Progenitor cell of endocrine pancreas (in vitro differentiated cells): ENCODE measurements at regions not wholly inside any gene's neighbourhood (a gene's known extent, or its start where the extent isn't known, plus 50 kb on each side); places are given as distances from the start of the nearest gene placed in this dataset.

ENCODE experiments used
- DNase-seq: peaks from one replicate; pipeline ENCODE4 v3.0.0; 2021; ENCODE audit warnings: low spot score; ENCODE audit not compliant: unreplicated experiment
- H3K27ac Mint-ChIP-seq: 2 replicates; pipeline ENCODE4 v1.8.0; 2021; ENCODE audit warnings: mild to moderate bottlenecking, moderate library complexity, mixed read lengths
- H3K27me3 Mint-ChIP-seq: 2 replicates; pipeline ENCODE4 v1.8.0; 2021; ENCODE audit warnings: mixed read lengths
- H3K36me3 Mint-ChIP-seq: 2 replicates; pipeline ENCODE4 v1.8.0; 2022; ENCODE audit warnings: mixed read lengths; ENCODE audit not compliant: insufficient read depth
- H3K4me1 Mint-ChIP-seq: 2 replicates; pipeline ENCODE4 v1.8.0; 2021; ENCODE audit warnings: low read depth, mixed read lengths
- H3K4me3 Mint-ChIP-seq: 2 replicates; pipeline ENCODE4 v1.8.0; 2021; ENCODE audit warnings: low read depth, mild to moderate bottlenecking, moderate library complexity, mixed read lengths
- H3K9me3 Mint-ChIP-seq: 2 replicates; pipeline ENCODE4 v1.8.0; 2021; ENCODE audit warnings: low read depth, mixed read lengths
- CTCF ChIP-seq: fragments of 200-600 bp; sonication (generic); IDR thresholded peaks from one replicate; pipeline ENCODE4 v1.5.0; 2021; ENCODE audit warnings: antibody characterized with exemption, mild to moderate bottlenecking; ENCODE audit not compliant: unreplicated experiment

- peaks cover 7% of the 10 kb centered on the region for H3K9me3 Mint-ChIP-seq
- DNase-seq, result no peak
- no peak for TF ChIP-seq CTCF
- H3K4me1 Mint-ChIP-seq, result no peaks in the 10 kb centered on the region
- H3K36me3 Mint-ChIP-seq, result no peaks in the 10 kb centered on the region
- no peak overlapping the region for H3K27ac Mint-ChIP-seq
- no peak overlapping the region for H3K4me3 Mint-ChIP-seq
- no peaks in the 10 kb centered on the region for H3K27me3 Mint-ChIP-seq
Observed at GRCh38 chr7:69189406-69189805, 408.9 kb upstream of the AUTS2 start.

- H3K4me1 Mint-ChIP-seq, result no peaks in the 10 kb centered on the region
- TF ChIP-seq CTCF, result no peak
- H3K9me3 Mint-ChIP-seq, result peaks cover 7% of the 10 kb centered on the region
- no peaks in the 10 kb centered on the region for H3K36me3 Mint-ChIP-seq
- H3K4me3 Mint-ChIP-seq, result no peak overlapping the region
- H3K27me3 Mint-ChIP-seq, result no peaks in the 10 kb centered on the region
- no peak for DNase-seq
- no peak overlapping the region for H3K27ac Mint-ChIP-seq
Observed at GRCh38 chr7:69190025-69190424, 408.2 kb upstream of the AUTS2 start.

GRCh38 chr7:69190763-69191162, 407.5 kb upstream of the AUTS2 start:
- H3K27ac Mint-ChIP-seq, result no peak overlapping the region
- H3K4me1 Mint-ChIP-seq, result no peaks in the 10 kb centered on the region
- no peaks in the 10 kb centered on the region for H3K27me3 Mint-ChIP-seq
- H3K4me3 Mint-ChIP-seq, result no peak overlapping the region
- no peak for DNase-seq
- no peaks in the 10 kb centered on the region for H3K36me3 Mint-ChIP-seq
- no peak for TF ChIP-seq CTCF
- peaks cover 7% of the 10 kb centered on the region for H3K9me3 Mint-ChIP-seq

GRCh38 chr7:69192134-69192533, 406.1 kb upstream of the AUTS2 start:
- Mint-ChIP-seq H3K4me1 (no peaks in the 10 kb centered on the region), H3K4me3 (no peak overlapping the region), H3K27me3 (no peaks in the 10 kb centered on the region), H3K36me3 (no peaks in the 10 kb centered on the region), H3K27ac (no peak overlapping the region), H3K9me3 (peaks cover 6% of the 10 kb centered on the region)
- TF ChIP-seq CTCF, result no peak
- DNase-seq, result no peak

- Mint-ChIP-seq H3K9me3 (peaks cover 6% of the 10 kb centered on the region), H3K4me1 (no peaks in the 10 kb centered on the region), H3K27me3 (no peaks in the 10 kb centered on the region), H3K27ac (no peak overlapping the region), H3K4me3 (no peak overlapping the region), H3K36me3 (no peaks in the 10 kb centered on the region)
- DNase-seq, result no peak
- TF ChIP-seq CTCF, result no peak
Observed at GRCh38 chr7:69193061-69193460, 405.2 kb upstream of the AUTS2 start.

- Mint-ChIP-seq H3K27ac (no peak overlapping the region), H3K36me3 (no peaks in the 10 kb centered on the region), H3K9me3 (peaks cover 10% of the 10 kb centered on the region), H3K27me3 (no peaks in the 10 kb centered on the region), H3K4me3 (no peak overlapping the region), H3K4me1 (no peaks in the 10 kb centered on the region)
- no peak for DNase-seq
- no peak for TF ChIP-seq CTCF
Observed at GRCh38 chr7:69196593-69196992, 401.7 kb upstream of the AUTS2 start.
